Suppressor macrophage treated with lipopolysaccharide for 4 hours (primary cell): ENCODE measurements at regions not wholly inside any gene's neighbourhood (a gene's known extent, or its start where the extent isn't known, plus 50 kb on each side); places are given as distances from the start of the nearest gene placed in this dataset.
A peak's percentile ranks its signal among the peaks of the same experiment; 100 is the strongest.

Experiments
- DNase-seq: peaks from one replicate; pipeline ENCODE4 v3.0.0-alpha.2; 2020

- no peak for DNase-seq
Measured at GRCh38 chr22:25351631-25352293, 132.3 kb downstream of the CRYBB2 start.

- no peak for DNase-seq
Measured at GRCh38 chr22:25352294-25352680, 132.8 kb downstream of the CRYBB2 start.

- no peak for DNase-seq
Measured at GRCh38 chr22:25353516-25354445, 134.3 kb downstream of the CRYBB2 start.

GRCh38 chr22:25354456-25354855, 135.0 kb downstream of the CRYBB2 start:
- no peak for DNase-seq

GRCh38 chr22:25357132-25357455, 137.7 kb downstream of the CRYBB2 start:
- no peak for DNase-seq

GRCh38 chr22:25357606-25358420, 138.4 kb downstream of the CRYBB2 start:
- no peak for DNase-seq

- DNase-seq = no peak
Measured at GRCh38 chr22:25358421-25359170, 139.2 kb downstream of the CRYBB2 start.

- no peak for DNase-seq
Measured at GRCh38 chr22:25359601-25360261, 140.3 kb downstream of the CRYBB2 start.

- DNase-seq = no peak
Measured at GRCh38 chr22:25360411-25360810, 141.0 kb downstream of the CRYBB2 start.

GRCh38 chr22:25360891-25361645, 141.6 kb downstream of the CRYBB2 start:
- no peak for DNase-seq

- DNase-seq = no peak
Measured at GRCh38 chr22:25361899-25362214, 142.4 kb downstream of the CRYBB2 start.

- DNase-seq = peak; percentile 76
Measured at GRCh38 chr22:25362215-25362882, 142.9 kb downstream of the CRYBB2 start.

GRCh38 chr22:25362883-25363240, 143.4 kb downstream of the CRYBB2 start:
- no peak for DNase-seq

- DNase-seq = no peak
Measured at GRCh38 chr22:25363474-25363873, 144.0 kb downstream of the CRYBB2 start.

- no peak for DNase-seq
Measured at GRCh38 chr22:25364281-25364680, 144.8 kb downstream of the CRYBB2 start.

GRCh38 chr22:25364736-25365241, 145.3 kb downstream of the CRYBB2 start:
- peak; percentile 4 for DNase-seq

GRCh38 chr22:25365491-25366261, 146.2 kb downstream of the CRYBB2 start:
- no peak for DNase-seq

- no peak for DNase-seq
Measured at GRCh38 chr22:25366408-25366807, 147.0 kb downstream of the CRYBB2 start.

- no peak for DNase-seq
Measured at GRCh38 chr22:25366876-25367466, 147.5 kb downstream of the CRYBB2 start.

GRCh38 chr22:25367756-25368155, 148.3 kb downstream of the CRYBB2 start:
- no peak for DNase-seq
